D721Med (cell line): ENCODE measurements at regions not wholly inside any gene's neighbourhood (a gene's known extent, or its start where the extent isn't known, plus 50 kb on each side); places are given as distances from the start of the nearest gene placed in this dataset.
A peak's percentile ranks its signal among the peaks of the same experiment; 100 is the strongest.

ENCODE experiments used
- DNase-seq: peaks from one replicate; pipeline ENCODE4 v3.0.0; 2011; ENCODE audit warnings: low spot score; ENCODE audit not compliant: insufficient read length
- FAIRE-seq: peaks from 2 replicates; lab custom pipeline; 2011; peaks lifted over from hg19 to GRCh38; lab: Jason Lieb, UNC
- CTCF ChIP-seq: IDR thresholded peaks from 2 replicates; pipeline ENCODE4 v1.5.1; 2012; ENCODE audit warnings: mild to moderate bottlenecking, control low read depth; ENCODE audit not compliant: insufficient read depth; ENCODE audit errors: missing control alignments

GRCh38 chr15:87686339-87686738 is 570.2 kb downstream of the NTRK3 start:
- no peak for DNase-seq
- no peak for TF ChIP-seq CTCF
- no peak for FAIRE-seq

GRCh38 chr15:87682527-87682926 is 574.0 kb downstream of the NTRK3 start:
- no peak for FAIRE-seq
- no peak for TF ChIP-seq CTCF

GRCh38 chr15:87681104-87681503 is 575.4 kb downstream of the NTRK3 start:
- FAIRE-seq: no peak
- DNase-seq: no peak
- no peak for TF ChIP-seq CTCF

More at GRCh38 chr15:87682527-87682926, 574.0 kb downstream of the NTRK3 start:
- DNase-seq: no peak

- no peak for DNase-seq
- no peak for FAIRE-seq
- TF ChIP-seq CTCF: no peak
These were observed 576.3 kb downstream of the NTRK3 start for GRCh38 chr15:87680208-87680607.

GRCh38 chr15:87675271-87675670 is 581.3 kb downstream of the NTRK3 start:
- FAIRE-seq (no peak), DNase-seq (no peak)
- no peak for TF ChIP-seq CTCF

GRCh38 chr15:87672309-87673288 is 583.9 kb downstream of the NTRK3 start:
- no peak for DNase-seq
- FAIRE-seq: no peak
- peak; percentile 54 for TF ChIP-seq CTCF

GRCh38 chr15:87671289-87671688 is 585.2 kb downstream of the NTRK3 start:
- FAIRE-seq (no peak), DNase-seq (no peak)
- TF ChIP-seq CTCF: no peak
